Astrocyte of the spinal cord (primary cell): ENCODE measurements at regions not wholly inside any gene's neighbourhood (a gene's known extent, or its start where the extent isn't known, plus 50 kb on each side); places are given as distances from the start of the nearest gene placed in this dataset.
"Not testable (repeated sequence)": the region's sequence is repeated elsewhere in the genome, so short reads cannot be mapped to it uniquely, and the experiment has no call there.

ENCODE experiments used
- DNase-seq: peaks from one replicate; pipeline ENCODE4 v3.0.0; 2011; ENCODE audit warnings: low read depth, low spot score
- H3K4me3 ChIP-seq: 2 replicates; pipeline ENCODE4 v1.5.1; 2011; ENCODE audit warnings: low read depth, mild to moderate bottlenecking, low read length, moderate library complexity
- in situ Hi-C: cut with HindIII; loops from 2 replicates; pipeline ENCODE4 v1.10.0; 2017; ENCODE audit warnings: low sequenced_read_pairs
- TF ChIP-seq, protein P1 (sequence below): IDR thresholded peaks from 2 replicates; pipeline ENCODE4 v1.5.1; 2012; ENCODE audit warnings: low read depth, mild to moderate bottlenecking, low read length, inconsistent platforms

DNA sequence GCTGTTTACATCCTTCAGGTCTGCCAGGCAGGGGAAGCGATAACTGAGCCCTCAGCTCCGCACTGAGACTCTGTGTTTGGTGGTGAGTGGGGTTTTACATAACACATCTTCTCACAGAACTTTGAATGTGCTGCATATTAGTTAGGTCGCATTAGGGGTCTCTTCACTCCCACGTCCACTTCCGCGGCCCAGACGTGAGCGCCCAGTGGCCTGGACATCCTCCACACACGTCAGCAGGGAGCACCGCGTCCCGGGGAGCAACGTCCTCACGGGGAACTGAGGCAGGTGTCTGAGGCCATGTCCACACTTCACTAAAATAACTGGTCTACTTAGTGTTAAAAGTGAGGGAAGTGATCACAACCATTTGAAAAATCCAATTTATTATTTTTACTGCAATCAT is 100.4 kb upstream of the SATB2 start:
- TF ChIP-seq, protein P1, sequence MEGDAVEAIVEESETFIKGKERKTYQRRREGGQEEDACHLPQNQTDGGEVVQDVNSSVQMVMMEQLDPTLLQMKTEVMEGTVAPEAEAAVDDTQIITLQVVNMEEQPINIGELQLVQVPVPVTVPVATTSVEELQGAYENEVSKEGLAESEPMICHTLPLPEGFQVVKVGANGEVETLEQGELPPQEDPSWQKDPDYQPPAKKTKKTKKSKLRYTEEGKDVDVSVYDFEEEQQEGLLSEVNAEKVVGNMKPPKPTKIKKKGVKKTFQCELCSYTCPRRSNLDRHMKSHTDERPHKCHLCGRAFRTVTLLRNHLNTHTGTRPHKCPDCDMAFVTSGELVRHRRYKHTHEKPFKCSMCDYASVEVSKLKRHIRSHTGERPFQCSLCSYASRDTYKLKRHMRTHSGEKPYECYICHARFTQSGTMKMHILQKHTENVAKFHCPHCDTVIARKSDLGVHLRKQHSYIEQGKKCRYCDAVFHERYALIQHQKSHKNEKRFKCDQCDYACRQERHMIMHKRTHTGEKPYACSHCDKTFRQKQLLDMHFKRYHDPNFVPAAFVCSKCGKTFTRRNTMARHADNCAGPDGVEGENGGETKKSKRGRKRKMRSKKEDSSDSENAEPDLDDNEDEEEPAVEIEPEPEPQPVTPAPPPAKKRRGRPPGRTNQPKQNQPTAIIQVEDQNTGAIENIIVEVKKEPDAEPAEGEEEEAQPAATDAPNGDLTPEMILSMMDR = no peak
- DNase-seq = no peak
- H3K4me3 ChIP-seq = no peak overlapping the region
- in situ Hi-C loops = no loop called here

GRCh38 chr2:199556527-199557285 is 99.0 kb upstream of the SATB2 start:
- DNase-seq = no peak
- H3K4me3 ChIP-seq = no peak overlapping the region
- TF ChIP-seq, protein P1 = no peak
- in situ Hi-C loops = no loop called here

GRCh38 chr2:199554026-199554425 is 96.3 kb upstream of the SATB2 start:
- DNase-seq = no peak
- H3K4me3 ChIP-seq = no peak overlapping the region
- in situ Hi-C loops = no loop called here
- TF ChIP-seq, protein P1 = no peak

DNA sequence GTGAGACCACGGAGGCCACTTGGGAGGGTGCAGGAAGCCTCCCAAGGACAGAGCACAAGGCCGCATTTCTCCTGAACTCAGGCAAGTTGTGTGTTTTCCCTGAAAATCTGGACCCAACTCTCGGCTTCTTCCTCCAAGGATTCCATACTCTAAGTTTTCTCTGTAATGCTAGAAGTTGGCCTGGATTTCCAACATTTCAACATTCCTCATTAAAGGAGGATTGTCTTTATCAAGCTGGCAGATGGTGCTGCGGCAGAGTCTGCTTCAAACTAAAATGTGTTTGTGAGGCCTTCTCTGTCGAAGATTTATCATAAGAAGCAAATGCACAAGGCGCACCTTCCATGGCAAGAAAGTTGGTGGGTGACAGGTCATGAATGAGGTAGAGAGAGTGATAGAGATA is 94.4 kb upstream of the SATB2 start:
- TF ChIP-seq, protein P1 = no peak
- in situ Hi-C loops = no loop called here

GRCh38 chr2:199543606-199544172 is 86.0 kb upstream of the SATB2 start:
- TF ChIP-seq, protein P1 = no peak
- no peak for DNase-seq
- H3K4me3 ChIP-seq = no peak overlapping the region
- in situ Hi-C loops = no loop called here

More for the DNA sequence above, 94.4 kb upstream of the SATB2 start:
- H3K4me3 ChIP-seq = no peak overlapping the region
- DNase-seq = no peak

DNA sequence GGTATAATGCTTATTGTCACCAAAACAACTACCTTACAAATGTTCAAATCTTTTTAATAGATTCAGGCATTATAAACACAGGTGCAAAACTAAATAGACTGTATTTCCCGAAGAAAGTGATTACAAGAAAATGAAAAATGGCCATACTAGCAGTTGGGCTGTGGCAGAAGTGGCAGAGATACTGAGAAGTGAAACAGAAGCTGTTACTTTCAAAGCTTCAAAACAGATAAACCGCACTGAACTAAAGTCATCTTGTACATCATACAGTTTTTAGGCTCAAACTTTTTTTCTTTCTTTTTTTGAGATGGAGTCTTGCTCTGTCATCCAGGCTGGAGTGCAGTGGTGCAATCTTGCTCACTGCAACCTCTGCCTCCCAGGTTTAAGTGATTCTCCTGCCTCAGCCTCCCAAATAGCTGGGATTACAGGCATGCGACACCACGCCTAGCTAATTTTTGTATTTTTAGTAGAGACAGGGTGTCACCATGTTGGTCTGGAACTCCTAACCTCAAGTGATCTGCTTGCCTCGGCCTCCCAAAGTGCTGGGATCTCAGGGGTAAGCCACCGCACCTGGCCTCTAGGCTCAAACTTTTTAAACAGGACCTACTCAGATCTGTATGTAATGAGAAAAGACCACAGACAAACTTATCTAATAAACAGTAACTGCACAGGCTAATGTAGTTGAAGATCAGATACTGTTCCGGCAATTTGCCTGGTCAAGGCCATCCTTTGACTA is 77.9 kb upstream of the SATB2 start:
- in situ Hi-C loops = no loop called here
- no peak for DNase-seq
- H3K4me3 ChIP-seq = no peak overlapping the region
- TF ChIP-seq, protein P1 = no peak

DNA sequence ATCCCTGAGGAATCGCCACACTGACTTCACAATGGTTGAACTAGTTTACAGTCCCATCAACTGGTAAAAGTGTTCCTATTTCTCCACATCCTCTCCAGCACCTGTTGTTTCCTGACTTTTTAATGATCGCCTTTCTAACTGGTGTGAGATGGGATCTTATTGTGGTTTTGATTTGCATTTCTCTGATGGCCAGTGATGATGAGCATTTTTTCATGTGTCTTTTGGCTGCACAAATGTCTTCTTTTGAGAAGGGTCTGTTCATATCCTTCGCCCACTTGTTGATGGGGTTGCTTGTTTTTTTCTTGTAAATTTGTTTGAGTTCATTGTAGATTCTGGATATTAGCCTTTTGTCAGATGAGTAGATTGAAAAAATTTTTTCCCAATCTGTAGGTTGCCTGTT is 76.1 kb upstream of the SATB2 start:
- not testable (repeated sequence) for DNase-seq

More for the DNA sequence above, 76.1 kb upstream of the SATB2 start:
- H3K4me3 ChIP-seq, in situ Hi-C loops: not testable (repeated sequence)
